DMS 273 treated with DMSO at 0.1 percent for 48 hours (cell line): ENCODE measurements at regions not wholly inside any gene's neighbourhood (a gene's known extent, or its start where the extent isn't known, plus 50 kb on each side); places are given as distances from the start of the nearest gene placed in this dataset.
A peak's percentile ranks its signal among the peaks of the same experiment; 100 is the strongest.
"Not testable (repeated sequence)": the region's sequence is repeated elsewhere in the genome, so short reads cannot be mapped to it uniquely, and the experiment has no call there.

ENCODE experiments used
- DNase-seq: peaks from one replicate; lab custom pipeline; 2025; lab: John Stamatoyannopoulos, UW

DNA sequence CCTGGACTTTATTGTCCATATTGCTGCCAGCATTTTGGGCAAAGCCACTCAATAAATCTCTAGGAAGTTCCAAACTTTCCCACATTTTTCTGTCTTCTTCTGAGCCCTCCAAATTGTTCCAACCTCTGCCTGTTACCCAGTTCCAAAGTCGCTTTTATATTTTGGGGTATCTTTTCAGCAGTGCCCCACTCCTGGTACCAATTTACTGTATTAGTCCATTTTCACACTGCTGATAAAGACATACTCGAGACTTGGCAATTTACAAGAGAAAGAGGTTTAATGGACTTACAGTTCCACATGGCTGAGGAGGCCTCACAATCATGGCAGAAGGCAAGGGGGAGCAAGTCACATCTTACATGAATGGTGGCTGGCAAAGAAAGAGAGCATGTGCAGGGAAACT is 53.4 kb downstream of the AHSP start:
- DNase-seq: not testable (repeated sequence)

DNA sequence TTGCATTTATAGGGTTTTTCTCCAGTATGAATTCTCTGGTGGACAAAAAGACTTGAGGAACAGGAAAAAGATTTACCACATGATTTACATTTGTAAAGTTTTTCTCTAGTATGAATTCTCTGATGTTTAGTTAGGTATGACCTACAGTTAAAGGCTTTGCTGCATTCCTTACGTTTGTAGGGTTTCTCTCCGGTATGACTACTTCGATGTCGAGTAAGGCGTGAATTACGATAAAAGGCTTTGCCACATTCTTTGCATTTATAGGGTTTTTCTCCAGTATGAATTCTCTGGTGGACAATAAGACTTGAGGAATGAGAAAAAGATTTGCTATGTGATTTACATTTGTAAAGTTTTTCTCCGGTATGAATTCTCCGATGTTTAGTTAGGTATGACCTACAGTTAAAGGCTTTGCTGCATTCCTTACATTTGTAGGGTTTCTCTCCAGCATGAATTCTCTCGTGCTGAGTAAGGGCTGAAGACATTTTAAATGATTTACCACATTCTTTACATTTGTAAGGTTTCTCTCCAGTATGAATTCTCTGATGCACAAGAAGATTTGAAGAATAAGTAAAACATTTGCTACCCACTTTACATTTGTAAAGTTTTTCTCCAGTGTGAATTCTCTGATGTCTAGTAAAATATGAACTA is 74.2 kb downstream of the AHSP start:
- not testable (repeated sequence) for DNase-seq

DNA sequence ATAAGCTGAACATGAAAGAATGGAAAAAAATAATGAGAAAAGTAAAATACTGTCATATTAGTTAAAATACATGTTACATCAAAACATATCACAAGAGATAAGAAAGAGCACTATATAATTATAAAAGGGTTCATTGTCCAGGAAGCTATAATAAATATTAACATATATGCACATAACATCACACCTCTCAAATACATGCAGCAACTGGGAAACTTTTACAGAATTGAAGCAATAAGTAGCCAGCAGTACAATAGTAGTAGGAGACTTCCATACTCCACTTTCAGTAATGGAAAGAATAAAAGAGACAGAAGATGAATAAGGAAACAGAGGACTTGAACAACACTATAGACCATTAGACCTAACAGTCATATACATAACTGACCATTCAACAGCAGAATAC is 90.4 kb downstream of the AHSP start:
- no peak for DNase-seq

DNA sequence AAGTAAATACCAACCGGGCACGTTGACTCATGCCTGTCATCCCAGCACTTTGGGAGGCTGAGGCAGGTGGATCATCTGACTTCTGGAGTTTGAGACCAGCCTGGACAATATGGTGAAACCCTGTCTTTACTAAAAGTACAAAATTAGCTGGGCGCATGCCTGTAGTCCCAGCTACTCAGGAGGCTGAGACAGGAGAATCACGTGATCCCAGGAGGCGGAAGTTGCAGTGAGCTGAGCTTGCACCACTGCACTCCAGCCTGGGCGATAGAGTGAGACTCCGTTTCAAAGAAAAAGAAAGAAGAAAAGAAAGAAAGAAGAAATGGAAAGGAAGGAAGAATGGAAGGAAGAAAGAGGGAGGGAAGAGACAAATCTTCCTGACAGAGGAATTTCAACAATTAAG is 108.7 kb downstream of the AHSP start:
- no peak for DNase-seq

DNA sequence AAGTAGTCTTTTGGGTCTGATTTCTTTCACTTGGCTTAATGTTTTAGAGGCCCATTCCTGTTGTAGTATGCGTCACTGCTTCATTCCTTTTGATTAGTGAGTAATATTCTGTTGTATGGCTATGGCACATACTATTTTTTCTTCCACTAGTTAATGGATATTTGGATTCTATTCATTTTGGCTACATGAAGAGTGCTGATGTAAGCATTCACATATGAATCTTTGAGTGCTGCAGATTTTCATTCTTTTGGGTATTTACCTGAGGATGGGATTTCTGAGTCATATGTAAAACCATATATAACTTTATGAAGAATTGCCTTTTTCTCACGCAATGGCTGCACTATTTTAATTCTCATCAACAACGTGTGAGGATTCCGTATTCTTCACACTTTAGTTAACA is 113.6 kb downstream of the AHSP start:
- no peak for DNase-seq

DNA sequence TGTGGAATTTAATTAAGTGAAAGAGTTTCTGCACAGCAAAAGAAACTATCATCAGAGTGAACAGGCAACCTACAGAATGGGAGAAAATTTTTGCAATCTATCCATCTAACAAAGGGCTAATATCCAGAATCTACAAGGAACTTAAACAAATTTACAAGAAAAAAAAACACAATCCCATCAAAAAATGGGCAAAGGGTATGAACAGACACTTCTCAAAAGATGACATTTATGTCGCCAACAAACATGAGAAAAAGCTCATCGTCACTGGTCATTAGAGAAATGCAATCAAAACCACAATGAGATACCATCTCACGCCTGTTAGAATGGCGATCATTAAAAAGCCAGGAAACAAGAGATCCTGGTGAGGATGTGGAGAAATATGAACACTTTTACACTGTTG is 128.0 kb downstream of the AHSP start:
- not testable (repeated sequence) for DNase-seq

DNA sequence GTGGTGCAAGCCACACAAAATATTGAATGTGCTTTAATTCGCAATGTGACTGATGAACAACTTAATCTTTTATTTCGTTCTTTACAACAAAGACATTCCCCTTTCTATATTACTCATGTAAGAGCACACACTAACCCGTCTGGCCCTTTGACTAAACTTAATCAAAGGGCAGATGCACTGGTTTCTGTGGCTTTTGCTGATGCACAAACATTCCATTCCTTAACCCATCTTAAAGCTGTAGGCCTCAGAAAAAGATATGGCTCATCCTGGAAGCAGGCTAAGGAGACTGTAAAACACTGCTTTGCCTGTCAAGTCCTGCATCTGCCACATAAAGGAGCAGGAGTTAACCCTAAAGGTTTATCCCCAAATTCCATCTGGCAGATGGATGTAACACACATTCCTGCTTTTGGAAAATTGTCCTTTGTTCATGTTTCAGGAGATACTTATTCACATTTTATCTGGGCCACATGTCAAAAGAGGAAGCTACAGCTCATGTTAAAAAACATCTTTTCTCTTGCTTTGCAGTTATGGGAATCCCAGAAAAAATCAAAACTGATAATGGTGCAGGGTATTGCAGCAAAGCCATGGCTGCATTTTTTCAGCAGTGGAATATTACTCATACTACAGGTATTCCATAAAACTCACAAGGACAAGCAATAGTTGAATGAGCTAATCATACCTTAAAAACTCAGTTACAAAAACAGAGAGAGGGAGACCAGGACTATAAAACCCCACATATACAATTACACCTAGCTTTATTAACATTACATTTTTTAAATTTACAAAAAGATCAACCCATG is 137.2 kb downstream of the AHSP start:
- DNase-seq: no peak

DNA sequence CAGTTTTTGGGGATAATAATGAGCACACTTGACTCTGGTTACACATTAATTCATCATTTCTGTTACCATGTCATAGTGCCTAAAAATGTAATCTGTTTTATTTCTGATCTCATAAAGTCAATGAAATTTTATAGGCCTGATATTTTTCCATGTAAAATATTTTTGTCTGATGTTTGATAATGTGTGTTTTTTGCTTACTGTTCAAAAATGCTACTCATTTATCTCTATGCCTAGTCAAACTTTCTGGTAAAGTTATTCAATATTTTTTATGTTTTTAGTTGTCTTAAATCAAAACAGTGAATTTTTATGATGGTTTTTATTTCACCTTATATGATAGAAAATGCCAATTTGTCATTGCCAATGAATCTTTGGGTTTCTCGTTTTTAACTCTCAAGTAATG is 147.0 kb downstream of the AHSP start:
- no peak for DNase-seq

DNA sequence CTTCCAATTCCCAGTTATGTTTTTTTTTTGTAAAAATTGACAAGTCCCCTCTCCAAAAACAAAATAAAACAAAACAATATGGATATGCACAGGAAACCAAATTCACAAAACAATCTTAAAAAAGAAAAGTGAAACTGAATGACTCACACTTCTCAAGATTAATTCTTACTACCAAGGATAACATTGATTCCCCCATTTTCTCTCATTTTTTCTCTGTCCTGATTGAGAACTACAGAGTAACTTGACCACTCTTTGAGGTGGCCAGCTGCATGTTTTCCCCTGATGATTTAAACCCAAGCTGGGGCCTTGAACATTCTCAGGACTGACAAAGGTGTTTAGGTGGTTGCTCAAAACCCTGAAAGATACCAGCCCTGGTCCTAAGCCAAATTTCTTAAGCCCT is 149.0 kb downstream of the AHSP start:
- DNase-seq: no peak

DNA sequence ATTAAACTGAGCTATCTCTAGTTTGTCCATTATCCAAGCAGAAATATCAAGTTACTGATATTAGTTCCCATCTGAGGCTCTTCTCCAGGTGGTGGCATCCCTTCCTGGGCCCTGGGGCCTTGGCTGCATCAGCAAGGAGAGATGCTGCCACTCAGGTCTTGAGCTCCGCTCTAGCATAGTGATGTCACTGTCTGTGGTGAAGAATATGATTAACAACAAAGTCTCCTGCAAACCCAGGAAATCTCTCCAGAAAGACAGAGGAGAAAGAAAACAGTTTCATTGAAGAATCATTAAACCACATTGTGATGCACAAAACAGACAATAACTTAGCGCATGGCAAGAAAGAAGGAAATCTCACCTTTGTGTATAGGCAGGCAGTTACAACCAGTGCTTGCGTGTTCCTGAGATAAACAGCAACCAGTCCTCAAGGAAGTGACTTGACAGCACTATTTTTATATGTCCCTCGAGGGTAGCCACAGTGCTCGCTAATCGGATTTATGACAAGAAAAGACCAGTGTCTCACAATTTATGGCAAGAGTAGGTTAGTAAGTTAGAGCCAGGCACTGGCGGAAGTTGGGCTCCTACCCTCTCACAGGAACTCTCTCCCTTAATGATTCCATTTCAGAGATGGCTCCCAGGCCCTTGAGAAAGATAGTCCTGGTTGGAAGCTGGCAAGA is 151.1 kb downstream of the AHSP start:
- no peak for DNase-seq

DNA sequence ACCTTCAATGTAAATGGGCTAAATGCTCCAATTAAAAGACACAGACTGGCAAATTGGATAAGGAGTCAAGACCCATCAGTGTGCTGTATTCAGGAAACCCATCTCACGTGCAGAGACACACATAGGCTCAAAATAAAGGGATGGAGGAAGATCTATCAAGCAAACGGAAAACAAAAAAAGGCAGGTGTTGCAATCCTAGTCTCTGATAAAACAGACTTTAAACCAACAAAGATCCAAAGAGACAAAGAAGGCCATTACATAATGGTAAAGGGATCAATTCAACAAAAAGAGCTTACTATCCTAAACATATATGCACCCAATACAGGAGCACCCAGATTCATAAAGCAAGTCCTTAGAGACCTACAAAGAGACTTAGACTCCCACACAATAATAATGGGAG is 161.6 kb downstream of the AHSP start:
- not testable (repeated sequence) for DNase-seq

DNA sequence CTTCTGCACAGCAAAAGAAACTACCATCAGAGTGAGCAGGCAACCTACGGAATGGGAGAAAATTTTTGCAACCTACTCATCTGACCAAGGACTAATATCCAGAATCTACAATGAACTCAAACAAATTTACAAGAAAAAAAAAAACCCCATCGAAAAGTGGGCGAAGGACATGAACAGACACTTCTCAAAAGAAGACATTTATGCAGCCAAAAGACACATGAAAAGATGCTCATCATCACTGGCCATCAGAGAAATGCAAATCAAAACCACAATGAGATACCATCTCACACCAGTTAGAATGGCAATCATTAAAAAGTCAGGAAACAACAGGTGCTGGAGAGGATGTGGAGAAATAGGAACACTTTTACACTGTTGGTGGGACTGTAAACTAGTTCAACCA is 164.6 kb downstream of the AHSP start:
- DNase-seq: not testable (repeated sequence)

DNA sequence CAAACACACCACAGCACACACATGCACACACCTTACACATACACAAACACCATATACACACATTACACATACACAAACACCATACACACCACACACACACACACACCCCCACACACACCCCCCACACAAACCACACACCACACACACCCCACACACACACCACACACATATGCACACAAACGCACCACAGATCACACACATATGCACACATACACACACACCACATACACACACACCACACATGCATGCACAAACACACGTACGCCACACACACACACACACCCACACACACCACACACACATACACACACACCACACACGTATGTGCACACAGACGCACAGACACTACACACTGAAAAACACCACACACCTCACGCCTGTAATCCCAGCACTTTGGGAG is 166.0 kb downstream of the AHSP start:
- DNase-seq: no peak

DNA sequence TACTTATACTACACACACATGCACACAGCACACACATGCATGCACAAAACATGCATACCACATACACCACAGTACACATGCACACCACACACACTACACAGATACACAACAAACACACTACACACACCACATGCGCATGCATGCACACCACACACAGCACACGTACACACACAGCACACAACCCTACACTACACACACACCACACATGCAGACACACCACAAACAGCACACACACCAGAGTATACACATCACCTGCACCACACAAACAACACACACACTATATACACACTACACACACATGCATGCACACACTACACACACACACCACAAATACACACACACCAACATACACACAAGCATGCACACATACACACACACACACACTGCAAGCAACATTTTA is 166.8 kb downstream of the AHSP start:
- no peak for DNase-seq

DNA sequence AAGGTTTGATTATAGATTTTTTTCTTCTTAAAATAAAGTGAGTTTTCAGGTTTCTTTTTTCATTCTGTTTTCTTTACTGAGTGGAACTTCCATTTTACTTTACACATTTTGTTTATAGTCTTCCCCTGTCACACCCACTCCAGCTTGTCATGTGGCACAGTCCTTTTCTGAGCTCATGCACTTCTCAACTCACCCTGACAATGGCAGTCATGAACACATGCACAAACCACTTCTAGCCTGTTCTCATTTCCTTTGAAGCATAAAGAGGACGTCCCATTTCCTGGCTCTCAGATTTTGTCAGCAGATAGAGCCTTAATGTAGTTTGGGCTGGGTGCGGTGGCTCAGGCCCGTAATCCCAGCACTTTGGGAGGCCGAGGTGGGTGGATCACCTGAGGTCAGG is 168.0 kb downstream of the AHSP start:
- DNase-seq: no peak

DNA sequence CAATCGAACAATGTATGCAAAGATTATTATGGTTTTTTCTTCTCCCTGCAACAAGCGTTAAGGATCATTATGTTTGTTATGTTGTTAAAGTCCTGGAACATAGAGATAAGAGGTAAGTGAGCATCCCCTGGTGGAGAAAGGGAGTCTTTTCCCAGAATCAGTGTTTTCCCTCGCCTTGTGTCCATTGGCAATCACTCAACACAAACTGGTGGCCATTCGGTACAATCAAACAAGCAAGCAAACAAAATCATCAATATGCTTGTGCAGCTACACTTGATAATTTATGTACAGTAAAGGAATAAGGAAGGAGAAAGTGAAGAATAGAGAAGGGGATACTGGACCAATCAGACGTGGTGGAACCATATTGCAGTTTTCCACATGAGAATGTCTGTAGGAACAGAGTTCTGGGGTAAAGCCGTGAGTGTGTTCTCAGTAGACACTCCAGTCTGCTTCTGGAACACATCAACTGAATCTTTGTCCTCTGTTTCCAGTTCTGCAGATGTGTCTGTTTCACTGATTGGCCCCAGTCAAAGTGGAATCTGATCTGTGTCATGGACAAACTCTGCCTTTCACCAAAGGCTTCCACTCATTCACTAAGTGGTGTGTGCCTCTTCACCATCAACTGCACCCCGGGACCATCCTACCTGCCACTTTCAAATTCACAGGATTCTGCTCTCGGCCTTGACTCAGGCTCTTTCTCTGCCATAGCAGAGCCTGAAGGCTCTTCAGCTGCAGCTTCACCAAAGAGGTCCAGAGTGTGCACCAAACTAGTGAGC is 169.5 kb downstream of the AHSP start:
- no peak for DNase-seq

DNA sequence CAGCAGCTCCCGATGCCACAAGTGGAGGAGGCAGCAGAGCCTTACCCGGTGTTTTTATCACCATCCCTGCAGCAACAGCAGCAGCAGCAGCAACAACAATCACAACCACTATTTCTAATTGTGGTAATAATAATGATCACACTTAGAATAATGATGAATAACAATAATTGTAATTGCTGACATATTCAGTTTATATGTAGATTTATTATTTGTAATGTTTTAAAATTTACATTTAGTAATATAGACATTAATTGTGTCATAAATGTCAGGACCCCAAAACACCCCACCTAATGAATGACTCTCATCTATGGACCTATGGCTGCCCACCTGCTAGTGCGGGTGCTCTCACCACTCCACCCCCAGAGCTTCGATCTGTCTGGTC is 170.0 kb downstream of the AHSP start:
- DNase-seq: no peak

DNA sequence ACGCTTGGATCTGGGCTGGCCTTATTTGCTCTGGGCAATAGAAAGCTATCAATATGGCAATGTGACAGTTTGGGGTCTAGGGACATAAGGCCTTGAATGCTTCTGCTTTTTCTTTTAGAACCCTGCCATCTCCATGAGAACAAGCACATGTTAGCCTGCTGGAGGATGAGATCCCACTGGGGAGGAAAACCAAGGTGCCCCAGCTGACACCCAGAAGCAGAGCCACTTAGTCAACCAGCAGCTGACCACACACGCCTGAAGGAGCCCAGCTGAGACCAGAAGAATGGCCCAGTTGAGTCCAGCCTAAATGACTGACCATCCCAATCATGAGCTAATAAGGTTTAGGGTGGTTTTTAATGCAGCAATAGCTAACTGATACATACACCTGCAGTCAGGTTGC is 171.2 kb downstream of the AHSP start:
- DNase-seq: no peak

DNA sequence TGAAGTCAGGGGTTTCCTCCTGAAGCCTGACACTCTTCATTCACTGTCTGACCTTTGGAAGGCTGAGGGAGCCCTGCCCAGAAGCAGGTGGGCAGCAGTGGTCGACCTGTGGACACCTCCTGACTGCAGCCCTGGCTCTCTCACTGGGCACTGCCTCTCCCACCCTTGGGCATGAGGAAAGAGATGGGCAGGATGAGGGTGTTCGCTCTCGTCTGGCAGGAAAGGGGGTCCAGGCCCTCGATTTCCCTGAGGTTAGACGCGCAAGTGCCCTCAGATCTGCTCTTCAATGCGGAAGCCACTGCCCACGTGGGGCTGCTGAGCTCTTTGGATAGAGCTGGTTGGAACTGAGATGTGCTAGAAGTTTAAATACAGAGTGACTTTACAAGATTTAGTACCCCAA is 171.9 kb downstream of the AHSP start:
- no peak for DNase-seq

DNA sequence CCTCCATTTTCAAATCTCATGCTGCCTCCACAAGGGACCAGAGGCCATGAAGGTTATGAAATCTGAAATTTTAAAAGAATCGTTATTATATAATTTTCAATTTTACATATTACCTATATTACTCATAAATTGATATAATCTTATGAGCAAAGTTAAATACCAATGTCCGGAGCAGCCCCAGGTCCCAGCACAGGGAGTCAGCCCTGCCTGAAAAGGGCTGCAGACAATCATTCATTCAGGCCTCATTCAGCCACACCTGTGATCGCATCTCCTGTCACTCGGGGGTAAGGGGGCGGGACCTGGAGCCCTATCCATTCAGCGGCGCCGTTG is 172.5 kb downstream of the AHSP start:
- DNase-seq: no peak

DNA sequence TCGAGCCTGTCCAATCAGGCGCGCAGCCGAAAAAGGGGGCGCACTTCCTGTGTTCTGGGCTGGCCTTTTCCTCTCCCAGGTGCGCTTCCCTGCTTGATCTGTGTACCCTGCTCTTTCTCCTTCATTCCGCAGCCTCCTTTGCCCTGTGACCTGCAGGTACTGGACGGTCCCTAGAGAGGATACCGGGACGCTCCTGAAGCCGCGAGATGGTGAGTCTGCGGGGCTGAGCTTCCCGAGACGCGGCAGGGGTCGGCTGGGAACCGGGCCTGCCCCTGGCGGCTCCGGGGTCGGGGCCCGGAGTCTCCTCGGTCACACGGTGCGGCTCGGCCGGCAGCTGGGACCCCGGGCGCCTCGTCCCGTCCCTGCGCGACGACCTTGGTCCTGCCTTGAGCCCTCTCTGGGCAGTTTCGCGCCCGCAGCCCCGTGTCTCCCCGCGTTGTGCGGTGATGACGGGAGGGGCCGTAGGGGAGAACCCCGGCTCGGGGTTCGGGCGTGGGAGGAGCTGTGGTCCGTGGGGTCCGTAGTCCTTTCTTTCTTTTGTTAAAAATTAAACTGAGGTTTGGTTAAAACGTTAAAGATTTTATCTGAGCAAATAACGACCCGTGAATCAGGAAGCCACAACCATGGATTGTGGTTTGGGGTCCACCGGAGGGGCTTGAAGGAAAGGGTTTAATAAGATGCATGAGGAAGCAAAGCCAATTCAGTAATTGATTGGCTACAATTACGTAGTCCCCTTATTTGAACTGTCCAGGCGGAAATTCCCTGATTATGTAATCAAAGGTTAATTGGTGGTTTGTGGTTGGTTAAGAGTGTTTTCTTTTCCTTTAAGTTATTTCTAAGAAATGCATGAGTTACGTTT is 172.8 kb upstream of the ZNF267 start:
- DNase-seq: peak; percentile 72

DNA sequence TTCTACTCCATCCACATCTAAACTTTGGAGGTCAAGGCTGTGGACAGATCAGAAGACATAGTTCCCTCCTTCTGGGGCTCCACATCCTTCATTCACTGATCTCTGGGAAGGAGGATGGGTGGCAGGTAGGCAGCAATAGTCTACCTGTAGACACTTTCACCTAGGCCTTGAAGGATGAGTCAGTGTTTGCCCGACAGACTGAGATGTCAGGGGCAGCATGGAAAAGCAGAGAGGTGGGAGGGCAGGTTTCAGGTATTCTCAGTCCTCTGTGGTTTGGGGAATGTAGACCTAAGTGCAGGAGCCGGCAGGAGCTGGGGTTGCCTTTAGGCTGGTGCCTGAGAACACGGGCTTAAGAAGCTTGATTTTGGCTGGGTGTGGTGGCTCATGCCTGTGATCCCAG is 171.9 kb upstream of the ZNF267 start:
- no peak for DNase-seq
